H1 (cell line): ENCODE measurements at regions not wholly inside any gene's neighbourhood (a gene's known extent, or its start where the extent isn't known, plus 50 kb on each side); places are given as distances from the start of the nearest gene placed in this dataset.

ENCODE experiments used
- BRCA1 ChIP-seq: IDR thresholded peaks from 2 replicates; pipeline ENCODE4 v1.6.1; 2012; ENCODE audit warnings: low read depth, low read length, improper control_type of control experiment
- CEBPB ChIP-seq: IDR thresholded peaks from 2 replicates; pipeline ENCODE4 v1.6.1; 2012; ENCODE audit warnings: low read depth, low read length
- POLR2AphosphoS5 ChIP-seq: IDR thresholded peaks from 2 replicates; pipeline ENCODE4 v1.6.1; 2011; ENCODE audit warnings: low read depth, low read length
- SP1 ChIP-seq: IDR thresholded peaks from 2 replicates; pipeline ENCODE4 v1.6.1; 2011; ENCODE audit warnings: low read depth, low read length

GRCh38 chr14:98977451-98977850 is 294.5 kb downstream of the BCL11B start (continued):
- no peak for TF ChIP-seq SP1
- TF ChIP-seq CEBPB = no peak
- TF ChIP-seq POLR2AphosphoS5 = no peak
- no peak for TF ChIP-seq BRCA1
